OCI-LY3 (cell line): ENCODE measurements at regions not wholly inside any gene's neighbourhood (a gene's known extent, or its start where the extent isn't known, plus 50 kb on each side); places are given as distances from the start of the nearest gene placed in this dataset.

Source experiments
- H2AFZ ChIP-seq: fragments of 200-600, 300-600 bp; shearing (Covaris generic); 2 replicates; pipeline ENCODE4 v1.6.0; 2014; ENCODE audit warnings: antibody characterized with exemption, low read depth, low read length
- H3K27ac ChIP-seq: fragments of 200-600, 300-600 bp; sonication (generic); 2 replicates; pipeline ENCODE4 v1.5.1; 2014; ENCODE audit warnings: mild to moderate bottlenecking, low read length, moderate library complexity, mixed read lengths
- H3K27me3 ChIP-seq: fragments of 200-600, 300-600 bp; sonication (generic); 2 replicates; pipeline ENCODE4 v1.6.1; 2014; ENCODE audit warnings: low read depth, low read length, mixed read lengths
- H3K36me3 ChIP-seq: fragments of 200-600, 300-600 bp; sonication (generic); replicated peaks from 2 replicates; pipeline ENCODE3; 2014; ENCODE audit warnings: low read depth, low read length, mixed read lengths
- H3K4me1 ChIP-seq: fragments of 300-600, 200-600 bp; sonication (generic); 2 replicates; pipeline ENCODE4 v1.6.1; 2014; ENCODE audit warnings: low read length, mixed read lengths
- H3K4me2 ChIP-seq: fragments of 200-600, 300-600 bp; sonication (generic); 2 replicates; pipeline ENCODE4 v1.6.1; 2014; ENCODE audit warnings: low read length, mixed read lengths
- H3K4me3 ChIP-seq: fragments of 300-600, 200-600 bp; sonication (generic); 2 replicates; pipeline ENCODE4 v1.5.1; 2014; ENCODE audit warnings: antibody characterized with exemption, mild to moderate bottlenecking, low read length, moderate library complexity
- H3K79me2 ChIP-seq: fragments of 300-600, 200-600 bp; shearing (Covaris generic); 2 replicates; pipeline ENCODE4 v1.6.1; 2014; ENCODE audit warnings: mild to moderate bottlenecking, low read length, mixed read lengths
- H3K9ac ChIP-seq: fragments of 300-600, 200-600 bp; shearing (Covaris generic); 2 replicates; pipeline ENCODE4 v1.6.0; 2014; ENCODE audit warnings: mild to moderate bottlenecking, low read length, moderate library complexity
- H3K9me3 ChIP-seq: fragments of 200-600, 300-600 bp; shearing (Covaris generic); 2 replicates; pipeline ENCODE4 v1.6.1; 2014; ENCODE audit warnings: low read length, mixed read lengths; ENCODE audit not compliant: insufficient read depth
- H4K20me1 ChIP-seq: fragments of 200-600, 300-600 bp; sonication (generic); 2 replicates; pipeline ENCODE4 v1.6.1; 2016; ENCODE audit warnings: low read length, mixed read lengths; ENCODE audit not compliant: insufficient read depth
- EZH2phosphoT487 ChIP-seq: fragments of 200-600 bp; shearing (Covaris generic); IDR thresholded peaks from 2 replicates; pipeline ENCODE4 v1.6.1; 2018; ENCODE audit warnings: antibody characterized with exemption, mixed run types, low read depth
- TF ChIP-seq, protein P1 (sequence below): fragments of 200-600, 300-600 bp; sonication (generic); IDR thresholded peaks from 2 replicates; pipeline ENCODE4 v1.5.1; 2014; ENCODE audit warnings: antibody characterized with exemption, low read length, low read depth

DNA sequence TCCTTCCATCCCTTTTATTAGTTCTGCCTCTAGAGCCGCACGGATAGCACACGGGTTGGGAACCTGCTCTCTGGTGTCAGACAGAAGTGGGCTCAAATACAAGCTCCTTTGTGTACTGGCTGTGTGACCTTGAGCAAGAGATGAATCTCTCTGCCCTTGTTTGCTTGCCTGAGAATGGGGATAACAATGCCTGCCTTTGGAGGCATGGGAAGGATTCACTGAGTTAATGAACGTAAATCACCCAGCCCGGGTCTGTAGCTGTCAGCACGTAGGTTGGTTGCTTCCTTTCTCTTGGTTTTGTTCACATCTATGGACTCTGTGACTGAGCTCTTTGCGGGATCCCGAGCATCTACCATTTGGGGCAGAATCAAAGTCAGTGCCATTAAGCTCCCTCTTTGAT is 79.3 kb upstream of the NRXN3 start:
- no peaks in the 10 kb centered on the region for H3K9me3 ChIP-seq
- H3K36me3 ChIP-seq = no peaks in the 10 kb centered on the region
- no peak overlapping the region for H3K4me2 ChIP-seq
- no peak overlapping the region for H3K4me3 ChIP-seq
- no peak overlapping the region for H2AFZ ChIP-seq
- H3K9ac ChIP-seq = no peak overlapping the region
- H3K27me3 ChIP-seq = peaks cover 36% of the 10 kb centered on the region
- H3K79me2 ChIP-seq = no peaks in the 10 kb centered on the region
- no peaks in the 10 kb centered on the region for H4K20me1 ChIP-seq
- TF ChIP-seq, protein P1, sequence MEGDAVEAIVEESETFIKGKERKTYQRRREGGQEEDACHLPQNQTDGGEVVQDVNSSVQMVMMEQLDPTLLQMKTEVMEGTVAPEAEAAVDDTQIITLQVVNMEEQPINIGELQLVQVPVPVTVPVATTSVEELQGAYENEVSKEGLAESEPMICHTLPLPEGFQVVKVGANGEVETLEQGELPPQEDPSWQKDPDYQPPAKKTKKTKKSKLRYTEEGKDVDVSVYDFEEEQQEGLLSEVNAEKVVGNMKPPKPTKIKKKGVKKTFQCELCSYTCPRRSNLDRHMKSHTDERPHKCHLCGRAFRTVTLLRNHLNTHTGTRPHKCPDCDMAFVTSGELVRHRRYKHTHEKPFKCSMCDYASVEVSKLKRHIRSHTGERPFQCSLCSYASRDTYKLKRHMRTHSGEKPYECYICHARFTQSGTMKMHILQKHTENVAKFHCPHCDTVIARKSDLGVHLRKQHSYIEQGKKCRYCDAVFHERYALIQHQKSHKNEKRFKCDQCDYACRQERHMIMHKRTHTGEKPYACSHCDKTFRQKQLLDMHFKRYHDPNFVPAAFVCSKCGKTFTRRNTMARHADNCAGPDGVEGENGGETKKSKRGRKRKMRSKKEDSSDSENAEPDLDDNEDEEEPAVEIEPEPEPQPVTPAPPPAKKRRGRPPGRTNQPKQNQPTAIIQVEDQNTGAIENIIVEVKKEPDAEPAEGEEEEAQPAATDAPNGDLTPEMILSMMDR = no peak
- no peak for TF ChIP-seq EZH2phosphoT487
- no peak overlapping the region for H3K27ac ChIP-seq
- H3K4me1 ChIP-seq = no peaks in the 10 kb centered on the region

DNA sequence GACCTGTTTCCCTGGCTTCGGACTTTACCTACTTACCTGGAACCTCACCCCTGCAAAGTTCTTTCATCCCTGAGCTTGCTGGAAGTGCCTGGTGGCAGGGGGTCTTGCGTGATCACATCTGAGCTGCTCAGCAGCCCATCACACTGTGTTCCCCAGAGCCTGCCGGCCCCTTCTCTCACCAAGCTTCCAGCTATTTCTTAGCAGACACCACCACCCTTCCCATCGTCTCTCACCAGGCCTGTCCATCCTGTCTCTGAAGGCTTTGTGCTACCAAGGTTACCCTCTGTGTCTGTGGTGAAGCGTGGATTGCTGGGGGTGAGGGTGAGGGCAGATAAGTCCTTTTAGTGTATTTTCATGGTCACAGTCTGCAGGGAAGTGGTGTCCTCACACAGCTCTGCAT is 78.8 kb upstream of the NRXN3 start:
- H3K79me2 ChIP-seq = no peaks in the 10 kb centered on the region
- H3K4me1 ChIP-seq = no peaks in the 10 kb centered on the region
- H3K27ac ChIP-seq = no peak overlapping the region
- H3K36me3 ChIP-seq = no peaks in the 10 kb centered on the region
- no peak for TF ChIP-seq EZH2phosphoT487
- TF ChIP-seq, protein P1 = no peak
- no peak overlapping the region for H2AFZ ChIP-seq
- H3K9me3 ChIP-seq = no peaks in the 10 kb centered on the region
- no peak overlapping the region for H3K9ac ChIP-seq
- H3K4me2 ChIP-seq = no peak overlapping the region
- H3K4me3 ChIP-seq = no peak overlapping the region
- H4K20me1 ChIP-seq = no peaks in the 10 kb centered on the region
- H3K27me3 ChIP-seq = peaks cover 32% of the 10 kb centered on the region

DNA sequence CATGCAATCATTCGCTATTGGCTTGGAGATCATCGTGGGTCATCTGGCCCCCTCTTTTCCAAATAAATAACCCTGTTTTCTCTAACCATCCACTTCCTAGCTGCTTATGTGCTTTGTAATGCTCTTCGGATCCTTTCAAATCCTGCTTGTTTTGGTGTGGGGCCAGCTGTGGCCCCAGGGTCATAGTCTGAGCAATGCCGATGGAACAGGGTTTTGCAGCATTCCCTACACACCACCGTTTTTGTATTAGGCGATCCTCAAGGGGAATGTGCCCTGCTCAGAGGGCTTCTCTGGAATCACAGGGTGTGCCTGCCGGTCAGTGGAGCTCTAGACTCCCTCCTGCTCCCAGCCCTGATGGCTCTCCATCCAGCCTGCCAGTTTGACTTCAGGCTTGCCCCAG is 78.1 kb upstream of the NRXN3 start:
- Histone ChIP-seq H3K4me1 (no peaks in the 10 kb centered on the region), H4K20me1 (no peaks in the 10 kb centered on the region), H3K79me2 (no peaks in the 10 kb centered on the region), H3K9me3 (no peaks in the 10 kb centered on the region), H3K36me3 (no peaks in the 10 kb centered on the region), H3K27me3 (peaks cover 31% of the 10 kb centered on the region), H3K27ac (no peak overlapping the region), H2AFZ (no peak overlapping the region), H3K9ac (no peak overlapping the region), H3K4me2 (no peak overlapping the region), H3K4me3 (no peak overlapping the region)
- TF ChIP-seq, protein P1 = no peak
- no peak for TF ChIP-seq EZH2phosphoT487

DNA sequence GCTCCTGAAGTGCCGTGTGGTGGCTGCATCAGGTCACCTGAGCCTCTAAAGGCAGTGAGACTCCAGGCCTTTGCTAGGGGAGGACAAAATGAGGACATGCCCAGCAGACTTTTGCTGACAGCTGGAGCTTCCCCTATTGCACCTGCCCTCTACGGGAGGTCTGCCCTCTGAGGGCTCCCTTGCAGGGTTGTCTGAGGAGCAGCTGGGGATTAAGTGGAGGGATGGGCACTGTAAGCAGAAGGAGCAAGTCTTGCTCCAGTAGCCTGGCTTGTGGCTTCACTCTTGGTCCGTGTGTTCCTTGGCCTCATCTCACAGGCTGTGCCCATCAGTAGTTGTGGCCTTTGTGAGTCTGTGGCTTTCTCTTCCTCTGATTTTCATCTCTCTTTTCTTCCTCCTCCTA is 66.9 kb upstream of the NRXN3 start:
- no peaks in the 10 kb centered on the region for H4K20me1 ChIP-seq
- H3K4me3 ChIP-seq = no peak overlapping the region
- H3K9me3 ChIP-seq = no peaks in the 10 kb centered on the region
- H2AFZ ChIP-seq = no peak overlapping the region
- H3K4me2 ChIP-seq = no peak overlapping the region
- peaks cover 14% of the 10 kb centered on the region; the same call in 1 of the 2 replicates for H3K27me3 ChIP-seq
- H3K4me1 ChIP-seq = no peaks in the 10 kb centered on the region
- H3K79me2 ChIP-seq = no peaks in the 10 kb centered on the region
- H3K27ac ChIP-seq = no peak overlapping the region
- TF ChIP-seq EZH2phosphoT487 = no peak
- TF ChIP-seq, protein P1 = no peak
- H3K9ac ChIP-seq = no peak overlapping the region
- no peaks in the 10 kb centered on the region for H3K36me3 ChIP-seq
